ENCODE measurements at regions not wholly inside any gene's neighbourhood (a gene's known extent, or its start where the extent isn't known, plus 50 kb on each side); places are given as distances from the start of the nearest gene placed in this dataset.

DNA sequence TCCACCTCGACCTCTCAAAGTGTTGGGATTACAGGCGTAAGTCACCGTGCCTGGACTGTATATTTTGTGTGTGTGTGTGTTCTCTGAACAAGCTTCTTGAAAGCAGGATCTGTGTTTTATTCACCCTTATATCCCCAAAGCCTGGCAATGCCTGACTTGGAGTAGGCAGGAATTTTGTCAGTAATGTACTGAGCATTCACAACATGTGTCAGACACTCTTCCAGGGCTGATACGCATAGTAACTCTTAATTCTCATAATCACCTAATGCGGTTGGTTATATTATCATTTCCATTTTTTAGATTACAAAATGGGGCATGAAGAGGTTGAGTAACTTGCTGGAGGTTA, 50.4 kb upstream of the PLEKHG3 start:
- TF ChIP-seq, protein P1, sequence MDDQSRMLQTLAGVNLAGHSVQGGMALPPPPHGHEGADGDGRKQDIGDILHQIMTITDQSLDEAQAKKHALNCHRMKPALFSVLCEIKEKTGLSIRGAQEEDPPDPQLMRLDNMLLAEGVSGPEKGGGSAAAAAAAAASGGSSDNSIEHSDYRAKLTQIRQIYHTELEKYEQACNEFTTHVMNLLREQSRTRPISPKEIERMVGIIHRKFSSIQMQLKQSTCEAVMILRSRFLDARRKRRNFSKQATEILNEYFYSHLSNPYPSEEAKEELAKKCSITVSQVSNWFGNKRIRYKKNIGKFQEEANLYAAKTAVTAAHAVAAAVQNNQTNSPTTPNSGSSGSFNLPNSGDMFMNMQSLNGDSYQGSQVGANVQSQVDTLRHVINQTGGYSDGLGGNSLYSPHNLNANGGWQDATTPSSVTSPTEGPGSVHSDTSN (CRISPR knock-in tag; IDR thresholded peaks at IDR 0.05) = no peak
- no peak for TF ChIP-seq ZNF621 (tag by site-specific recombination; IDR thresholded peaks at IDR 0.05)
- TF ChIP-seq GLIS1 (tag by site-specific recombination; IDR thresholded peaks at IDR 0.05) = no peak
- TF ChIP-seq ZNF585B (tag by site-specific recombination; IDR thresholded peaks at IDR 0.05) = no peak
- TF ChIP-seq EGR2 (tag by site-specific recombination; IDR thresholded peaks at IDR 0.05; ENCODE audit: low read depth) = no peak
- no peak for TF ChIP-seq GLI4 (tag by site-specific recombination; IDR thresholded peaks at IDR 0.05)
- TF ChIP-seq ZNF426 (tag by site-specific recombination; IDR thresholded peaks at IDR 0.05) = no peak
- TF ChIP-seq ZFP41 (tag by site-specific recombination; IDR thresholded peaks at IDR 0.05; ENCODE audit: borderline replicate concordance) = no peak
- no peak for TF ChIP-seq FEZF1 (tag by site-specific recombination; IDR thresholded peaks at IDR 0.05)
- TF ChIP-seq, protein P2, sequence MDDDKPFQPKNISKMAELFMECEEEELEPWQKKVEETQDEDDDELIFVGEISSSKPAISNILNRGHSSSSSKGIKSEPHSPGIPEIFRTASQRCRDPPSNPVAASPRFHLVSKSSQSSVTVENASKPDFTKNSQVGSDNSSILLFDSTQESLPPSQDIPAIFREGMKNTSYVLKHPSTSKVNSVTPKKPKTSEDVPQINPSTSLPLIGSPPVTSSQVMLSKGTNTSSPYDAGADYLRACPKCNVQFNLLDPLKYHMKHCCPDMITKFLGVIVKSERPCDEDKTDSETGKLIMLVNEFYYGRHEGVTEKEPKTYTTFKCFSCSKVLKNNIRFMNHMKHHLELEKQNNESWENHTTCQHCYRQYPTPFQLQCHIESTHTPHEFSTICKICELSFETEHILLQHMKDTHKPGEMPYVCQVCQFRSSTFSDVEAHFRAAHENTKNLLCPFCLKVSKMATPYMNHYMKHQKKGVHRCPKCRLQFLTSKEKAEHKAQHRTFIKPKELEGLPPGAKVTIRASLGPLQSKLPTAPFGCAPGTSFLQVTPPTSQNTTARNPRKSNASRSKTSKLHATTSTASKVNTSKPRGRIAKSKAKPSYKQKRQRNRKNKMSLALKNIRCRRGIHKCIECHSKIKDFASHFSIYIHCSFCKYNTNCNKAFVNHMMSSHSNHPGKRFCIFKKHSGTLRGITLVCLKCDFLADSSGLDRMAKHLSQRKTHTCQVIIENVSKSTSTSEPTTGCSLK (tag by site-specific recombination; IDR thresholded peaks at IDR 0.05) = no peak
- TF ChIP-seq, protein P3, sequence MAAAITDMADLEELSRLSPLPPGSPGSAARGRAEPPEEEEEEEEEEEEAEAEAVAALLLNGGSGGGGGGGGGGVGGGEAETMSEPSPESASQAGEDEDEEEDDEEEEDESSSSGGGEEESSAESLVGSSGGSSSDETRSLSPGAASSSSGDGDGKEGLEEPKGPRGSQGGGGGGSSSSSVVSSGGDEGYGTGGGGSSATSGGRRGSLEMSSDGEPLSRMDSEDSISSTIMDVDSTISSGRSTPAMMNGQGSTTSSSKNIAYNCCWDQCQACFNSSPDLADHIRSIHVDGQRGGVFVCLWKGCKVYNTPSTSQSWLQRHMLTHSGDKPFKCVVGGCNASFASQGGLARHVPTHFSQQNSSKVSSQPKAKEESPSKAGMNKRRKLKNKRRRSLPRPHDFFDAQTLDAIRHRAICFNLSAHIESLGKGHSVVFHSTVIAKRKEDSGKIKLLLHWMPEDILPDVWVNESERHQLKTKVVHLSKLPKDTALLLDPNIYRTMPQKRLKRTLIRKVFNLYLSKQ (tag by site-specific recombination; IDR thresholded peaks at IDR 0.05; ENCODE audit: borderline replicate concordance) = no peak
- TF ChIP-seq PRDM1 (tag by site-specific recombination; IDR thresholded peaks at IDR 0.05) = no peak
- no peak for TF ChIP-seq ZNF274 (IDR thresholded peaks at IDR 0.05; ENCODE audit: low read length)
- no peak for TF ChIP-seq ZNF274 (tag by site-specific recombination; IDR thresholded peaks at IDR 0.05; ENCODE audit: borderline replicate concordance)
- no peak for TF ChIP-seq ZNF544 (tag by site-specific recombination; IDR thresholded peaks at IDR 0.05)
- TF ChIP-seq OVOL3 (tag by site-specific recombination; IDR thresholded peaks at IDR 0.05) = no peak
- TF ChIP-seq ZNF121 (tag by site-specific recombination; IDR thresholded peaks at IDR 0.05) = no peak
- TF ChIP-seq ZNF768 (tag by site-specific recombination; IDR thresholded peaks at IDR 0.05) = no peak
- no peak for TF ChIP-seq ZFHX2 (tag by site-specific recombination; conservative IDR thresholded peaks at IDR 0.05)
- CTCF ChIA-PET = interaction anchor here (1.0 to 2.2 kb wide), 3 partner anchors 17 to 106 kb away, joined by 4 to 15 read pairs (median 6); no protein-coding TSS in a partner anchor
- Histone ChIP-seq H3K36me3 (ENCODE audit: control insufficient read depth in 2 of 2, insufficient read depth in 1 of 2, low read length in 2 of 2) (no peaks in the 10 kb centered on the region), H3K4me3 (ENCODE audit: low read depth, low read length) (no peak overlapping the region), H3K27ac (ENCODE audit: extremely low read depth, low read depth, low read length) (no peak overlapping the region), H3K9me3 (ENCODE audit: control insufficient read depth, insufficient read depth, low read depth, low read length) (no peaks in the 10 kb centered on the region), H3K4me1 (ENCODE audit: control insufficient read depth, insufficient read depth, low read length) (no peaks in the 10 kb centered on the region)
- POLR2A ChIA-PET = interaction anchor here (1.4 kb wide), 1 partner anchor 114 kb away, joined by 5 read pairs; the partner anchor contains the start of gene HSPA2

DNA sequence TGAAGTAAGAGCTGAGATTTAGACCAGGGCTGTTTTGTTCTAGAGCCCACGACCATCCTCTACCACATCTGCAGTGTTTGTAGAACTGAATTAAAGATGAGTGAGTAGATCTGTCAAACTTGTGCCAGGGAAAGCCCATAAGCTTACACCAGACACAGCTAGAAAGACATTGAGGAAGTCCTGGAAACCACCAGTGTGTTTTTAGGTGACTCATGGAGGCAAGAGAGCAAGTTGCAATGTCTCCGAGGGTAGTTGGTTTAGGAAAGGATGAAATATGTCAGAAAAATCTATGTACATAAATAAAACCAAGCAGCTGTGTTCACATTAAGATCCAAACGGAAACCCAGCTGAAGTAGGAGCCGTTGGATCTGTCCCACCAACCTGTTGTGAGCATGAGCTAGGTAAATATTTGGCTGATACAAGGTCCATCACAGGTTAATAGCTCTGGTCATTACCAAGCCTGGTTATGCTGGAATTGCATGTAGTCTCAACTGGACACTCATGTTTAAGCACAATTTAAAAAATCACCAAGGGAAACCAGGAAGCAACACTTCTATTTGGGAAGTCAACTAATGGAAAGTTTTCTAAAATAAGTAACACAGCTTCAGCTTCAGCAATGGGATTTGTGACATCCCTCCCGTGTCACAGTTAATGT, 49.9 kb upstream of the PLEKHG3 start:
- POLR2A ChIA-PET = interaction anchor here (1.4 kb wide), 1 partner anchor 114 kb away, joined by 5 read pairs; the partner anchor contains the start of gene HSPA2
- Histone ChIP-seq H3K4me3 (ENCODE audit: low read depth, low read length) (no peak overlapping the region), H3K36me3 (ENCODE audit: control insufficient read depth in 2 of 2, insufficient read depth in 1 of 2, low read length in 2 of 2) (no peaks in the 10 kb centered on the region), H3K4me1 (ENCODE audit: control insufficient read depth, insufficient read depth, low read length) (no peaks in the 10 kb centered on the region), H3K27ac (ENCODE audit: extremely low read depth, low read depth, low read length) (no peak overlapping the region), H3K9me3 (ENCODE audit: control insufficient read depth, insufficient read depth, low read depth, low read length) (no peaks in the 10 kb centered on the region)
- CTCF ChIA-PET = interaction anchor here (0.6 to 2.2 kb wide), 7 partner anchors 10 to 223 kb away, joined by 3 to 15 read pairs (median 3); no protein-coding TSS in a partner anchor
- TF ChIP-seq, protein P4, sequence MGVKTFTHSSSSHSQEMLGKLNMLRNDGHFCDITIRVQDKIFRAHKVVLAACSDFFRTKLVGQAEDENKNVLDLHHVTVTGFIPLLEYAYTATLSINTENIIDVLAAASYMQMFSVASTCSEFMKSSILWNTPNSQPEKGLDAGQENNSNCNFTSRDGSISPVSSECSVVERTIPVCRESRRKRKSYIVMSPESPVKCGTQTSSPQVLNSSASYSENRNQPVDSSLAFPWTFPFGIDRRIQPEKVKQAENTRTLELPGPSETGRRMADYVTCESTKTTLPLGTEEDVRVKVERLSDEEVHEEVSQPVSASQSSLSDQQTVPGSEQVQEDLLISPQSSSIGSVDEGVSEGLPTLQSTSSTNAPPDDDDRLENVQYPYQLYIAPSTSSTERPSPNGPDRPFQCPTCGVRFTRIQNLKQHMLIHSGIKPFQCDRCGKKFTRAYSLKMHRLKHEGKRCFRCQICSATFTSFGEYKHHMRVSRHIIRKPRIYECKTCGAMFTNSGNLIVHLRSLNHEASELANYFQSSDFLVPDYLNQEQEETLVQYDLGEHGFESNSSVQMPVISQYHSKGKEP (tag by site-specific recombination; IDR thresholded peaks at IDR 0.05) = no peak
- TF ChIP-seq, protein P5, sequence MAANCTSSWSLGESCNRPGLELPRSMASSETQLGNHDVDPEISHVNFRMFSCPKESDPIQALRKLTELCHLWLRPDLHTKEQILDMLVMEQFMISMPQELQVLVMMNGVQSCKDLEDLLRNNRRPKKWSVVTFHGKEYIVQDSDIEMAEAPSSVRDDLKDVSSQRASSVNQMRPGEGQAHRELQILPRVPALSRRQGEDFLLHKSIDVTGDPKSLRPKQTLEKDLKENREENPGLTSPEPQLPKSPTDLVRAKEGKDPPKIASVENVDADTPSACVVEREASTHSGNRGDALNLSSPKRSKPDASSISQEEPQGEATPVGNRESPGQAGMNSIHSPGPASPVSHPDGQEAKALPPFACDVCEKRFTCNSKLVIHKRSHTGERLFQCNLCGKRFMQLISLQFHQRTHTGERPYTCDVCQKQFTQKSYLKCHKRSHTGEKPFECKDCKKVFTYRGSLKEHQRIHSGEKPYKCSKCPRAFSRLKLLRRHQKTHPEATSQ (tag by site-specific recombination; IDR thresholded peaks at IDR 0.05) = no peak
- TF ChIP-seq ZBTB17 (tag by site-specific recombination; IDR thresholded peaks at IDR 0.05) (no peak), ZNF211 (tag by site-specific recombination; IDR thresholded peaks at IDR 0.05; ENCODE audit: low read depth) (no peak), ZNF76 (tag by site-specific recombination; IDR thresholded peaks at IDR 0.05; ENCODE audit: borderline replicate concordance, low read depth) (no peak), SETDB1 (IDR thresholded peaks at IDR 0.05; ENCODE audit: insufficient read length, low read length) (no peak)
- TF ChIP-seq, protein P6, sequence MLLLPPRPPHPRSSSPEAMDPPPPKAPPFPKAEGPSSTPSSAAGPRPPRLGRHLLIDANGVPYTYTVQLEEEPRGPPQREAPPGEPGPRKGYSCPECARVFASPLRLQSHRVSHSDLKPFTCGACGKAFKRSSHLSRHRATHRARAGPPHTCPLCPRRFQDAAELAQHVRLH (tag by site-specific recombination; IDR thresholded peaks at IDR 0.05) = no peak
